Tibial nerve (tissue), 4 donors: ENCODE measurements at regions not wholly inside any gene's neighbourhood (a gene's known extent, or its start where the extent isn't known, plus 50 kb on each side); places are given as distances from the start of the nearest gene placed in this dataset.

Experiments used
- EP300 ChIP-seq, 2 donors: sonication (generic); formaldehyde crosslinking; IDR thresholded peaks; one replicate each; pipeline ENCODE4 v1.6.1; 2017; ENCODE audit warnings: antibody characterized with exemption in 2 of 2, mild to moderate bottlenecking in 1 of 2
- POLR2A ChIP-seq, 2 donors: fragments of 450-650 bp; IDR thresholded peaks; one replicate each; pipeline ENCODE4 v1.6.1; 2017; ENCODE audit warnings: antibody characterized with exemption in 2 of 2, mild to moderate bottlenecking in 2 of 2, moderate library complexity in 2 of 2
- TF ChIP-seq, protein P1 (sequence below), 5 experiments: fragments of 200-600 bp in 3 of 5; fragments of 450-650 bp in 2 of 5; sonication (generic) in 3 of 5; IDR thresholded peaks; one replicate each; pipeline ENCODE4 v1.5.1; 2016 to 2019; ENCODE audit warnings: antibody characterized with exemption in 5 of 5, mild to moderate bottlenecking in 3 of 5, moderate library complexity in 2 of 5

DNA sequence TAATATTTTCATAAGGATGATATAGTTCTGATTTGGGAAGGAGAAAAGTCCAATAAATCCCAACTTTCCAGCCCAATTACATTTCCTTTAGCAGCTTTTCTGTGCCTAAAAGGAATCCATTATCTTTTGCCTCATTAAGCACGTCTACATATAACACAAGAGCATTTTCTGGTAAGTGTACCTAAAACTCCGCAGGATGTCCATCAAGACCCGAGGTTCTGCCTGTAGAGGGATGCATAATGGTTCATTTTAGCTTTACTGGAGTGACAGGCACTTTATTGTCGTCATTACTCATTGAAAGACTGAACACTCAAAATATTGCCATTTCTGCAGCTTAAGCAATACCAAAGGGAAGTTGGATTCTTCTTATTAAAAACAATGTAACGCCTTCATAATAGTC, 669.0 kb downstream of the PRELID2 start:
- TF ChIP-seq, protein P1, sequence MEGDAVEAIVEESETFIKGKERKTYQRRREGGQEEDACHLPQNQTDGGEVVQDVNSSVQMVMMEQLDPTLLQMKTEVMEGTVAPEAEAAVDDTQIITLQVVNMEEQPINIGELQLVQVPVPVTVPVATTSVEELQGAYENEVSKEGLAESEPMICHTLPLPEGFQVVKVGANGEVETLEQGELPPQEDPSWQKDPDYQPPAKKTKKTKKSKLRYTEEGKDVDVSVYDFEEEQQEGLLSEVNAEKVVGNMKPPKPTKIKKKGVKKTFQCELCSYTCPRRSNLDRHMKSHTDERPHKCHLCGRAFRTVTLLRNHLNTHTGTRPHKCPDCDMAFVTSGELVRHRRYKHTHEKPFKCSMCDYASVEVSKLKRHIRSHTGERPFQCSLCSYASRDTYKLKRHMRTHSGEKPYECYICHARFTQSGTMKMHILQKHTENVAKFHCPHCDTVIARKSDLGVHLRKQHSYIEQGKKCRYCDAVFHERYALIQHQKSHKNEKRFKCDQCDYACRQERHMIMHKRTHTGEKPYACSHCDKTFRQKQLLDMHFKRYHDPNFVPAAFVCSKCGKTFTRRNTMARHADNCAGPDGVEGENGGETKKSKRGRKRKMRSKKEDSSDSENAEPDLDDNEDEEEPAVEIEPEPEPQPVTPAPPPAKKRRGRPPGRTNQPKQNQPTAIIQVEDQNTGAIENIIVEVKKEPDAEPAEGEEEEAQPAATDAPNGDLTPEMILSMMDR (IDR thresholded peaks at IDR 0.05), result no peak
- TF ChIP-seq POLR2A (IDR thresholded peaks at IDR 0.05), result no peak
- no peak for TF ChIP-seq EP300 (IDR thresholded peaks at IDR 0.05)
